Thyroid gland (tissue), 4 donors: ENCODE measurements at regions not wholly inside any gene's neighbourhood (a gene's known extent, or its start where the extent isn't known, plus 50 kb on each side); places are given as distances from the start of the nearest gene placed in this dataset.

ENCODE experiments used
- CTCF ChIP-seq, 6 experiments: fragments of 200-600 bp in 3 of 6; fragments of 450-650 bp in 3 of 6; sonication (generic) in 3 of 6; IDR thresholded peaks; one replicate each; pipeline ENCODE4 v1.5.1; 2016 to 2019; ENCODE audit warnings: antibody characterized with exemption in 6 of 6, mild to moderate bottlenecking in 2 of 6, inconsistent platforms in 1 of 6, moderate library complexity in 1 of 6
- POLR2A ChIP-seq, 2 donors: fragments of 450-650 bp; IDR thresholded peaks; one replicate each; pipeline ENCODE4 v1.6.1; 2017; ENCODE audit warnings: antibody characterized with exemption in 2 of 2, mild to moderate bottlenecking in 2 of 2, moderate library complexity in 1 of 2

- TF ChIP-seq CTCF (IDR thresholded peaks at IDR 0.05) (no peak), POLR2A (IDR thresholded peaks at IDR 0.05) (no peak)
Observed at GRCh38 chr6:25165177-25165576, 114.0 kb upstream of the CARMIL1 start.
